Ascending aorta (tissue), 2 donors: ENCODE measurements at regions not wholly inside any gene's neighbourhood (a gene's known extent, or its start where the extent isn't known, plus 50 kb on each side); places are given as distances from the start of the nearest gene placed in this dataset.

ENCODE experiments used
- DNase-seq, 2 donors: peaks; one replicate each; pipeline ENCODE4 v3.0.0-alpha.2; 2019; ENCODE audit warnings: low spot score in 2 of 2
- H3K27ac ChIP-seq, 2 donors: fragments of 200-600 bp; sonication (generic); one replicate each; pipeline ENCODE4 v1.5.1; 2016 to 2017; ENCODE audit warnings: mild to moderate bottlenecking in 1 of 2
- H3K27me3 ChIP-seq: fragments of 200-600 bp; sonication (generic); one replicate; pipeline ENCODE4 v1.5.1; 2017
- H3K36me3 ChIP-seq, 2 donors: fragments of 200-600 bp; sonication (generic); one replicate each; pipeline ENCODE4 v1.5.1; 2016
- H3K4me1 ChIP-seq, 2 donors: fragments of 200-600 bp; sonication (generic); one replicate each; pipeline ENCODE4 v1.5.1; 2016 to 2017; ENCODE audit warnings: mild to moderate bottlenecking in 1 of 2
- H3K4me3 ChIP-seq, 2 donors: fragments of 200-600 bp; sonication (generic); one replicate each; pipeline ENCODE4 v1.5.1; 2016 to 2017; ENCODE audit warnings: mild to moderate bottlenecking in 1 of 2
- H3K9me3 ChIP-seq, 2 donors: fragments of 200-600 bp; sonication (generic); one replicate each; pipeline ENCODE4 v1.5.1; 2016
- CTCF ChIP-seq, 3 experiments: fragments of 200-600 bp in 2 of 3; fragments of 450-650 bp in 1 of 3; sonication (generic) in 2 of 3; IDR thresholded peaks; one replicate each; pipeline ENCODE4 v1.5.1; 2016 to 2019; ENCODE audit warnings: antibody characterized with exemption in 3 of 3, mild to moderate bottlenecking in 1 of 3, moderate library complexity in 1 of 3
- intact Hi-C: fragments of 100-400 bp; cut with DNase I; formaldehyde crosslinking; loops from one replicate; pipeline ENCODE4 v1.15.1; 2023

- intact Hi-C loops = no loop called here
- no peaks in the 10 kb centered on the region for H3K36me3 ChIP-seq
- no peak overlapping the region for H3K4me3 ChIP-seq
- H3K9me3 ChIP-seq = no peaks in the 10 kb centered on the region
- TF ChIP-seq CTCF (IDR thresholded peaks at IDR 0.05) = no peak
- no peak for DNase-seq
- no peaks in the 10 kb centered on the region for H3K27me3 ChIP-seq
- H3K4me1 ChIP-seq = no peaks in the 10 kb centered on the region
- H3K27ac ChIP-seq = no peak overlapping the region
Measured at GRCh38 chr18:39991696-39992265, 1963.3 kb upstream of the PIK3C3 start.

GRCh38 chr18:39990540-39990939 is 1964.5 kb upstream of the PIK3C3 start:
- intact Hi-C loops = no loop called here
- H3K9me3 ChIP-seq = no peaks in the 10 kb centered on the region
- no peaks in the 10 kb centered on the region for H3K4me1 ChIP-seq
- no peaks in the 10 kb centered on the region for H3K27me3 ChIP-seq
- H3K4me3 ChIP-seq = no peak overlapping the region
- H3K36me3 ChIP-seq = no peaks in the 10 kb centered on the region
- no peak for TF ChIP-seq CTCF (IDR thresholded peaks at IDR 0.05)
- no peak overlapping the region for H3K27ac ChIP-seq
- DNase-seq = no peak

DNA sequence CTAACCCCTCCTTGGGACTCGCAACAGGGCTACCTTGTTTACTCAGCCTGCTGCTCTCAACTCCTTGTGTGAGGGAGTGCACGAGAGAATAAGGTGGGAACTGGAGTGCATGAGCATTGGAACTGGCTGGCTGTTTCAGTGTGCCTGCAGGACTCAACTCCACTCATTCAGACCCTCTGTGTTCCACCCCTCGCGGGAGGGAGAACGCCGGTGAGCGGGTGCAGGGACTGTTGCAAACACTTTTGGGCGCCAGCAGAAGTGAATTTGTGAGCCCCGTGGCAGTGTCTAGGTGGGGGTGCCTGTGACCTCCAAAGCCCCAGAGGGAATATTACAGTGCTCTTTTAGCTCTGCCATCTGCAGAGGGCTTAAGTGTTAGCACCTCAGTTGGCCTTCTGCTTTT is 1978.3 kb upstream of the PIK3C3 start:
- Histone ChIP-seq H3K27ac (no peak overlapping the region), H3K27me3 (no peaks in the 10 kb centered on the region), H3K9me3 (no peaks in the 10 kb centered on the region), H3K4me3 (no peak overlapping the region), H3K36me3 (no peaks in the 10 kb centered on the region), H3K4me1 (no peaks in the 10 kb centered on the region)
- no peak for TF ChIP-seq CTCF (IDR thresholded peaks at IDR 0.05)
- no peak for DNase-seq
- intact Hi-C loops = no loop called here

- H3K4me3 ChIP-seq = no peak overlapping the region
- intact Hi-C loops = no loop called here
- no peaks in the 10 kb centered on the region for H3K9me3 ChIP-seq
- H3K27ac ChIP-seq = no peak overlapping the region
- no peak for DNase-seq
- TF ChIP-seq CTCF (IDR thresholded peaks at IDR 0.05) = no peak
- H3K4me1 ChIP-seq = no peaks in the 10 kb centered on the region
- no peaks in the 10 kb centered on the region for H3K36me3 ChIP-seq
- no peaks in the 10 kb centered on the region for H3K27me3 ChIP-seq
Measured at GRCh38 chr18:39972521-39972920, 1982.5 kb upstream of the PIK3C3 start.

GRCh38 chr18:39969803-39970494 is 1985.1 kb upstream of the PIK3C3 start:
- no peak for DNase-seq
- intact Hi-C loops = no loop called here
- no peaks in the 10 kb centered on the region for H3K27me3 ChIP-seq
- H3K9me3 ChIP-seq = no peaks in the 10 kb centered on the region
- no peaks in the 10 kb centered on the region for H3K36me3 ChIP-seq
- no peak for TF ChIP-seq CTCF (IDR thresholded peaks at IDR 0.05)
- H3K27ac ChIP-seq = no peak overlapping the region
- H3K4me3 ChIP-seq = no peak overlapping the region
- no peaks in the 10 kb centered on the region for H3K4me1 ChIP-seq
